Peyer's patch (tissue), 4 donors: ENCODE measurements at regions not wholly inside any gene's neighbourhood (a gene's known extent, or its start where the extent isn't known, plus 50 kb on each side); places are given as distances from the start of the nearest gene placed in this dataset.

ENCODE experiments used
- DNase-seq, 3 donors: peaks; one replicate each; pipeline ENCODE4 v3.0.0-alpha.2; 2017 to 2019
- H3K27ac ChIP-seq, 4 donors: fragments of 200-600 bp; sonication (generic); one replicate each; pipeline ENCODE4 v1.5.1; 2016 to 2019
- H3K27me3 ChIP-seq, 2 donors: fragments of 200-600 bp; sonication (generic); one replicate each; pipeline ENCODE4 v1.5.1; 2019
- H3K36me3 ChIP-seq, 3 donors: fragments of 200-600 bp; sonication (generic); one replicate each; pipeline ENCODE4 v1.5.1; 2016 to 2019
- H3K4me1 ChIP-seq, 4 donors: fragments of 200-600 bp; sonication (generic); one replicate each; pipeline ENCODE4 v1.5.1; 2016 to 2019
- H3K4me3 ChIP-seq, 4 donors: fragments of 200-600 bp; sonication (generic); 1 replicate in 3 of 4; 2 replicates in 1 of 4; pipeline ENCODE4 v1.5.1; 2016 to 2019; ENCODE audit warnings: mild to moderate bottlenecking in 1 of 4
- H3K9me3 ChIP-seq, 4 donors: fragments of 200-600 bp; sonication (generic); one replicate each; pipeline ENCODE4 v1.5.1; 2016 to 2019; ENCODE audit warnings: mild to moderate bottlenecking in 1 of 4
- CTCF ChIP-seq, 6 experiments: fragments of 450-650 bp in 4 of 6; fragments of 200-600 bp in 2 of 6; sonication (generic) in 1 of 6; IDR thresholded peaks; one replicate each; pipeline ENCODE4 v1.5.1; 2017 to 2019; ENCODE audit warnings: antibody characterized with exemption in 6 of 6, mild to moderate bottlenecking in 3 of 6, moderate library complexity in 1 of 6
- POLR2A ChIP-seq, 2 donors: fragments of 450-650 bp; IDR thresholded peaks; one replicate each; pipeline ENCODE4 v1.5.1; 2017; ENCODE audit warnings: antibody characterized with exemption in 2 of 2, mild to moderate bottlenecking in 2 of 2, moderate library complexity in 2 of 2

DNA sequence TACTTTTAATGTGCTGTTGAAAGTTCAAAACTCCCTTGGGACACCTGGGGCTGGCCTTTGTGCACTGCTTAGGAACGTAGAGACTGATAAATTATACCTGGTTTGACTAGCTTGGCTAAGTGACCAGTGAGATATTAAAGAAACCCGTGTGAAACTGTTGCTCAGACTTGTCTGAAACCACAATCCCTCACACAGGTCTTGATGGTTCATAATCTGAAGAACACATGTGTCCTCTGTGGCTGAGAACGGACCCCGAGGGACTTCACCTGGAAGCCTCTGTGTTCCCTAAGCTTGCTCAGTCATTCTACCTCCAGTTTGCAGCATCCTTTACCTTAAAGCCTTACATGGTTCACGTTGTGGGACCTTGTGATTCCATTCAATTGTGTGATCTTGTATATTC lies 218.8 kb downstream of the CBLN2 start:
- Histone ChIP-seq H3K9me3 (no peaks in the 10 kb centered on the region), H3K27ac (no peak overlapping the region), H3K27me3 (no peaks in the 10 kb centered on the region), H3K36me3 (no peaks in the 10 kb centered on the region), H3K4me3 (no peak overlapping the region), H3K4me1 (no peaks in the 10 kb centered on the region)
- DNase-seq, result no peak
- no peak for TF ChIP-seq CTCF (IDR thresholded peaks at IDR 0.05)
- no peak for TF ChIP-seq POLR2A (IDR thresholded peaks at IDR 0.05)

DNA sequence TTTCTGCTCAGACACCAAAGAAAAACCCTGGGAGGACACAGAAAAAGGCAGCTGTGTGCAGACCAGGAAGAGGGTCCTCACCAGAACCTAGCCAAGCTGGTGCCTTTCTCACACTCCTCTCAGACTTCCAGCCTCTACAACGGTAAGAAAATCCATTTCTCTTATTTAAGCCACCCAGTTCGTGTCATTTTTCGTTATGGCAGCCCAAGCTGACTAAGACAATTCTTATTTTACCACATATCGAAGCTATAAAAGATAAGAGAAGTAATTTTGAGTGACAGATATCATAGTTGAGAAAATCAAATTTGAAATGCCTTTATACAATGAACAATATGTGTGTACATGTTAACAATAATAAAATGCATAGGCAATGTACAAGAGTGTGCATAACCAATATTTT lies 219.5 kb downstream of the CBLN2 start:
- Histone ChIP-seq H3K27me3 (no peaks in the 10 kb centered on the region), H3K36me3 (no peaks in the 10 kb centered on the region), H3K27ac (no peak overlapping the region), H3K9me3 (no peaks in the 10 kb centered on the region), H3K4me1 (no peaks in the 10 kb centered on the region), H3K4me3 (no peak overlapping the region)
- DNase-seq, result no peak
- TF ChIP-seq POLR2A (IDR thresholded peaks at IDR 0.05) (no peak), CTCF (IDR thresholded peaks at IDR 0.05) (no peak)

DNA sequence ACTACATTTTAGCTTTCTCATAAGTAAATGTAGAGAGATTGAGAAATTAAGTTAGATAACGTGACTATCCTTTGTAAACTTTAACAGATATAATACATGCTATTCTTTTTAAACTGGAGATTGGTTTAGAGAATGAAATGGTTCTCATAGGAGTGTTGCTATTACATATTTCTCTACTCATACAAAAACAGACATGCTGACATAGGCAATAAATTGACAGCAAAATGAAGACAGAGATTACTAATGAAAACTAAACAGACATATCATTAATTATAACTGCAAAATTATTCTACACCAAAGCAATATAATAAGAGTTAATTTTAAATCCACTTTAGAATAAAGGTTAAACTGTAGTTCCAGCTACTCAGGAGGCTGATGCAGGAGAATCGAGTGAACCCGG lies 227.6 kb downstream of the CBLN2 start:
- Histone ChIP-seq H3K27ac (no peak overlapping the region), H3K27me3 (no peaks in the 10 kb centered on the region), H3K4me3 (no peak overlapping the region), H3K36me3 (no peaks in the 10 kb centered on the region), H3K4me1 (no peaks in the 10 kb centered on the region), H3K9me3 (no peaks in the 10 kb centered on the region)
- no peak for TF ChIP-seq CTCF (IDR thresholded peaks at IDR 0.05)
- no peak for TF ChIP-seq POLR2A (IDR thresholded peaks at IDR 0.05)
- no peak for DNase-seq

DNA sequence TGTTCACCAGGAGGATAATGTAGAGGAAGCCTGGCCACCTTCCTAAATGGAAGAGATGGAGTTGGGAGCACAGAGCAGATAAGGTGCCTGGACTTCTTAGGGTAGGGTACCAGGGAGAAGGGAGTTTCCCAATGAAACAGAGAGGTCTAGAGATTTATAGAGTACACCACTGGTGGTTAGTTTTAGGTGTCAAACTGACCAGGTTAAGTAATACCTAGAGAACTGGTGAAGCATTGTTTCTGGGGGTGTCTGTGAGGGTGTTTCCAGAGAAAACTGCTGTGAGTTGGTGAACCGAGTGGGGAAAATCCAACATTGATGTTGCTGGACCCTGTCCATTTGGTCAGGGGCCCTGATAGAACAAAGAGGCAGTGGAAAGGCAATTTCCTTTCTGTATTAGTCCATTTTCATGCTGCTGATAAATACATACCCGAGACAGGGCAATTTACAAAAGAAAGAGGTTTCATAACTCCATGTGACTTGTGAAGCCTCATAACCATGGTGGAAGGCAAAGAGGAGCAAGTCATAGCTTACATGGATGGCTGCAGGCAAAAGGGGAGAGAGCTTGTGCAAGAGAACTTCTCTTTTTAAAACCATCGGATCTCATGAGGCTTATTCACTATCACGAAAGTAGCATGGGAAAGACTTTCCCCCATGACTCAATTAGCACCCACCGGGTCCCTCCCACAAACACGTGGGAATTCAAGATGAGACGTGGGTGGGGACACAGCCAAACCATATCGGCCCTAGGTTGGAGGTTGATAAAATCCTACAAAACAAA lies 260.8 kb downstream of the CBLN2 start:
- TF ChIP-seq CTCF (IDR thresholded peaks at IDR 0.05) (no peak), POLR2A (IDR thresholded peaks at IDR 0.05) (no peak)
- H3K27ac ChIP-seq, result no peak overlapping the region

DNA sequence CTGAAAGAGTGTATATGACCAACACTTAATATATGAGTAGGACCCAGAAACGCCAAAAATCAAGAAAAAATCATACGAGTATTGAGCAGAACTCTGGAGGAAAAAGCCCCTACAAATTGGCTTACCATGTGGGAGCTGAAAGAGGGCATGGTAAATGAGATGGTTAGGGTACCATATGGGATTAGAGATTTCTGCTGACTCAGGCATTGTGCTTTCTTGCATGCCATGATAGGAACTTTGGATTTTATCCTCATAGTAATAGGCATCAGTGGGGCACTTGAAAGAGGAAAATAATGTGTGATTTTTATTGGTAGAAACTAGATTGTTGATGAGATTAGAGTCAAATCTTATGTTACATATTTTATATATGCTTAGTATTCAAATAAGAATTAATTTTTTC lies 271.1 kb downstream of the CBLN2 start:
- H3K36me3 ChIP-seq, result no peaks in the 10 kb centered on the region
- no peak overlapping the region for H3K4me3 ChIP-seq
- no peak overlapping the region for H3K27ac ChIP-seq
- no peaks in the 10 kb centered on the region for H3K27me3 ChIP-seq
- DNase-seq, result no peak
- no peak for TF ChIP-seq POLR2A (IDR thresholded peaks at IDR 0.05)
- no peak for TF ChIP-seq CTCF (IDR thresholded peaks at IDR 0.05)
- no peaks in the 10 kb centered on the region for H3K4me1 ChIP-seq
- no peaks in the 10 kb centered on the region for H3K9me3 ChIP-seq

More for the DNA sequence above, 260.8 kb downstream of the CBLN2 start:
- Histone ChIP-seq H3K36me3 (no peaks in the 10 kb centered on the region), H3K27me3 (no peaks in the 10 kb centered on the region), H3K4me1 (no peaks in the 10 kb centered on the region), H3K9me3 (no peaks in the 10 kb centered on the region), H3K4me3 (no peak overlapping the region)
- no peak for DNase-seq
